Testis (tissue), 2 donors: ENCODE measurements at regions not wholly inside any gene's neighbourhood (a gene's known extent, or its start where the extent isn't known, plus 50 kb on each side); places are given as distances from the start of the nearest gene placed in this dataset.
A peak's percentile ranks its signal among the peaks of the same experiment; 100 is the strongest.

Experiments used
- DNase-seq: peaks from one replicate; pipeline ENCODE4 v3.0.0-alpha.2; 2019
- H3K27ac ChIP-seq, 2 donors: fragments of 200-600 bp; sonication (generic); one replicate each; pipeline ENCODE4 v1.5.1; 2019
- H3K27me3 ChIP-seq: fragments of 200-600 bp; sonication (generic); one replicate; pipeline ENCODE4 v1.5.1; 2019
- H3K36me3 ChIP-seq: fragments of 200-600 bp; sonication (generic); one replicate; pipeline ENCODE4 v1.5.1; 2017; ENCODE audit warnings: low read depth; ENCODE audit errors: missing control alignments
- H3K4me1 ChIP-seq: fragments of 200-600 bp; sonication (generic); one replicate; pipeline ENCODE4 v1.5.1; 2019
- H3K4me3 ChIP-seq, 2 donors: fragments of 200-600 bp; sonication (generic); one replicate each; pipeline ENCODE4 v1.5.1; 2017 to 2019
- H3K9me3 ChIP-seq: fragments of 200-600 bp; sonication (generic); one replicate; pipeline ENCODE4 v1.5.1; 2017
- POLR2A ChIP-seq: fragments of 450-650 bp; IDR thresholded peaks from one replicate; pipeline ENCODE4 v1.6.1; 2017; ENCODE audit warnings: antibody characterized with exemption, mild to moderate bottlenecking, moderate library complexity
- WGBS, 2 donors: methylation state at CpG; one replicate each; pipeline ENCODE4 v1.1.5; 2018; 5-methylcytosine and 5-hydroxymethylcytosine counted together
- intact Hi-C: fragments of 100-400 bp; cut with DNase I; formaldehyde crosslinking; loops from one replicate; pipeline ENCODE4 v1.15.1; 2023; ENCODE audit warnings: low total_unique reads
- TF ChIP-seq, protein P1 (sequence below), 3 experiments: fragments of 450-650 bp in 2 of 3; fragments of 200-600 bp in 1 of 3; sonication (generic) in 1 of 3; IDR thresholded peaks; one replicate each; pipeline ENCODE4 v1.5.1; 2016 to 2019; ENCODE audit warnings: antibody characterized with exemption in 3 of 3, mild to moderate bottlenecking in 2 of 3, moderate library complexity in 1 of 3

DNA sequence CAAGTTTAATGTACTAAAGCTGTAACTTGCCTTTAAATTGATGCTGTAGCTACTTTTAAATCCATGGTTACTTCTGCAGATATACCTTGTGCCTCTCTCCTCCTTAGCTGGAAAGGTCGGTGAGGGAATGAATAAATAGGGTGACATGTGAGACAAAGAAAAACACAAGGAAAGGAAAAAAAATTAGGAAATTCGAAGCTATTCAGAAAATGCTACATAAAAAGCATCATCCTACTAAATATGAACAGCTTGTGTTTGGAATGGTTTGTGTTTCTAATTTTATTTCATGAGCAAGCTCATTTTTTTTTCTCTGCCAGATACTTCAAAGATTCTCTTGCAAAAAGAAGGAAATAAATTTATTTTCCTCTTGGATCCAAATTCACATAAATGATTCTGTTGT is 186.3 kb upstream of the NUDT4 start:
- intact Hi-C loops = no loop called here
- Histone ChIP-seq H3K9me3 (no peaks in the 10 kb centered on the region), H3K4me3 (no peak overlapping the region), H3K36me3 (no peaks in the 10 kb centered on the region), H3K27ac (peak overlapping the region in 1 of 2 donors; percentile 17), H3K4me1 (no peaks in the 10 kb centered on the region), H3K27me3 (no peaks in the 10 kb centered on the region)
- TF ChIP-seq POLR2A = no peak
- TF ChIP-seq, protein P1, sequence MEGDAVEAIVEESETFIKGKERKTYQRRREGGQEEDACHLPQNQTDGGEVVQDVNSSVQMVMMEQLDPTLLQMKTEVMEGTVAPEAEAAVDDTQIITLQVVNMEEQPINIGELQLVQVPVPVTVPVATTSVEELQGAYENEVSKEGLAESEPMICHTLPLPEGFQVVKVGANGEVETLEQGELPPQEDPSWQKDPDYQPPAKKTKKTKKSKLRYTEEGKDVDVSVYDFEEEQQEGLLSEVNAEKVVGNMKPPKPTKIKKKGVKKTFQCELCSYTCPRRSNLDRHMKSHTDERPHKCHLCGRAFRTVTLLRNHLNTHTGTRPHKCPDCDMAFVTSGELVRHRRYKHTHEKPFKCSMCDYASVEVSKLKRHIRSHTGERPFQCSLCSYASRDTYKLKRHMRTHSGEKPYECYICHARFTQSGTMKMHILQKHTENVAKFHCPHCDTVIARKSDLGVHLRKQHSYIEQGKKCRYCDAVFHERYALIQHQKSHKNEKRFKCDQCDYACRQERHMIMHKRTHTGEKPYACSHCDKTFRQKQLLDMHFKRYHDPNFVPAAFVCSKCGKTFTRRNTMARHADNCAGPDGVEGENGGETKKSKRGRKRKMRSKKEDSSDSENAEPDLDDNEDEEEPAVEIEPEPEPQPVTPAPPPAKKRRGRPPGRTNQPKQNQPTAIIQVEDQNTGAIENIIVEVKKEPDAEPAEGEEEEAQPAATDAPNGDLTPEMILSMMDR (IDR thresholded peaks at IDR 0.05) = no peak
- DNase-seq = no peak
- WGBS, 2 donors = 42 to 46% methylated on average over 2 of the region's 2 CpGs

DNA sequence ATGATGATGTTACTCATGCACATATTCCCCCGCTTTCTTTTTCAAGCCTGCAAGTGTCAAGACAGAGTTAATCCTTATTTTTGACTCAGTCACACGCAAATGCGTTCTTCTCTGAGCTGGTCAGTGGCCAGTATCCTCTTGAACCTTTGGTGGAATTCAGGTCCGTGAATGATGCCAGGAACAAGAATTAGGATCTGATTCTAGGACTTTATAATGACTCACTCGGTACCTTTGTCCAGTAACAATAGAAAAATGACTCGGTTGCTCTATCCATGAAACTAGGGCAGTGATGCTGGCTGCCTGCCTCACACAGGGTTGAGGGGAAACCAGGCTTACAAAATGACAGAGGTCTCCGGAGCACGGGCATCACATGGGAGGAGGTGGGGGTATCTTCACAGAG is 185.8 kb upstream of the NUDT4 start:
- TF ChIP-seq, protein P1 (IDR thresholded peaks at IDR 0.05) = no peak
- TF ChIP-seq POLR2A = no peak
- WGBS, 2 donors = 54 to 60% methylated on average over 8 of the region's 8 CpGs
- no peak overlapping the region for H3K4me3 ChIP-seq
- peak overlapping the region in 1 of 2 donors; percentile 17 for H3K27ac ChIP-seq
- H3K36me3 ChIP-seq = no peaks in the 10 kb centered on the region
- no peaks in the 10 kb centered on the region for H3K9me3 ChIP-seq
- intact Hi-C loops = no loop called here
- no peaks in the 10 kb centered on the region for H3K27me3 ChIP-seq
- H3K4me1 ChIP-seq = no peaks in the 10 kb centered on the region
- DNase-seq = no peak

DNA sequence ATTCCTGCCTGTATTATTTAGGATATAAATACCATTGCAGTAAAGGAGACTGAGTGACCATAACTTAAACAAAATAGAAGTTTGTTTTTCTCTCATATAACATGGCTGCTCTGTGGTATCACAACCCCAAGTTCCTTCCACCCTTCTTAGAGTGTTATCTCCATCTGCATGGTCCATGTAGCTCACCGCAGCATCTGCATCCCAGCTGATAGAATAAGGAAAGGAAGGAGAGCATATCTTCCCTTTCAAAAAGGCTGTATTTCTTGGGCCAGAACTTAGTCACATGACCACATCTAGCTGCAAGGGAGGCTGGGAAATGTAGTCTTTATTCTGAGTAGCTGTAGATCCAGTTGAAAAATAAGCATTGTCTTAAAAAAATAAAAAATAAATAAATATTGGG is 184.8 kb upstream of the NUDT4 start:
- H3K4me1 ChIP-seq = no peaks in the 10 kb centered on the region
- intact Hi-C loops = no loop called here
- 94% methylated on average over 1 of the region's 1 CpG for WGBS, 2 donors
- no peaks in the 10 kb centered on the region for H3K36me3 ChIP-seq
- no peak overlapping the region for H3K27ac ChIP-seq
- no peaks in the 10 kb centered on the region for H3K9me3 ChIP-seq
- H3K4me3 ChIP-seq = no peak overlapping the region
- TF ChIP-seq POLR2A = no peak
- TF ChIP-seq, protein P1 (IDR thresholded peaks at IDR 0.05) = no peak
- no peak for DNase-seq
- no peaks in the 10 kb centered on the region for H3K27me3 ChIP-seq

DNA sequence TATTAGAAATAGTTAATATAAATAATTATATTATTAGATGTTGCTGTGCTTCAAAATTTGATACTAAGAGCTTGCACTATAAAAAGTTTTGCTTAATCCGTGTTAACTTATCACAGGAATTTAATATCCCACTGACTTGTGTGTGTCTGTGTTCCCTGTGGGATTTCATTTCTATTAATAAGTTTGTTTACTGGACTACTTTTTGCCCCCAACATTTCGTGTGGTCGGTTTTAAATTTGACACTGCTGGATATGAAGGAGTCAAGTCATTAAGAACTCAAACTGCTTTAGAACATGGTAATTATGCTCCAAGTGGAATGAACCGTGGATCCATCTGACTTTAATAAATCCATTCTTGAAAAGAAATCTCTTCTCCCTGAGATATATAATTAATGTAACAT is 182.2 kb upstream of the NUDT4 start:
- TF ChIP-seq, protein P1 (IDR thresholded peaks at IDR 0.05) = no peak
- no peak for TF ChIP-seq POLR2A
- H3K36me3 ChIP-seq = no peaks in the 10 kb centered on the region
- H3K4me3 ChIP-seq = no peak overlapping the region
- 41 to 57% methylated on average over 4 of the region's 4 CpGs for WGBS, 2 donors
- H3K27me3 ChIP-seq = no peaks in the 10 kb centered on the region
- no peak overlapping the region for H3K27ac ChIP-seq
- intact Hi-C loops = no loop called here
- H3K9me3 ChIP-seq = no peaks in the 10 kb centered on the region
- no peak for DNase-seq
- H3K4me1 ChIP-seq = peaks cover 6% of the 10 kb centered on the region

DNA sequence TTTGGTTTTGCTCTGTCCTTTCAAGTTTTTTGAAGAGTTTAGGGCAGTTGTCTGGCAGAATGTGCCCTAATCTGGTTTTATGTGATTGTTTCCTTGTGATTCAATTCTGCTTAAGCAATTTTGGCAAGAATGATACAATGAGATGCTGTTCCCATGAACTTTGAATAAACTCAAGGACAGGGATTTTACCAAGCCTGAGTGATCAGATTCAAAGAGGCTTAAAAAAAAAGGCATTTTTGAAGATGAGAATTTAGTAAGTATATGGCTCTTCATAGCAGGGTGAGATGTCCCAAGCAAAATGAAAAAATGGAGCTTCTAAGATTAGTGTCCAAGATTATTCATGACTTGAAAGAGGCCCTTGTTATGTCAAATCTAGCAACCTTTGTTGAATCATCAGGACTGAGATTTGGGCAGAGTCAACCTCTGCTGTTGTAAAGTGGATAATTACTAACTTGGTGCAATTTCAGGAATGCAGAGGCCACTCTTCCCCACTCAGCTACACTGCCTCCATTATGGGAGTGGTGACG is 180.6 kb upstream of the NUDT4 start:
- WGBS, 2 donors = 58 to 80% methylated on average over 1 of the region's 1 CpG
- H3K27me3 ChIP-seq = no peaks in the 10 kb centered on the region
- no peaks in the 10 kb centered on the region for H3K36me3 ChIP-seq
- TF ChIP-seq, protein P1 (IDR thresholded peaks at IDR 0.05) = no peak
- no peak for TF ChIP-seq POLR2A
- H3K4me1 ChIP-seq = peaks cover 6% of the 10 kb centered on the region
- DNase-seq = no peak
- no peak overlapping the region for H3K4me3 ChIP-seq
- no peaks in the 10 kb centered on the region for H3K9me3 ChIP-seq
- no peak overlapping the region for H3K27ac ChIP-seq
- intact Hi-C loops = no loop called here
